HS-5 (cell line): ENCODE measurements at regions not wholly inside any gene's neighbourhood (a gene's known extent, or its start where the extent isn't known, plus 50 kb on each side); places are given as distances from the start of the nearest gene placed in this dataset.
"Not testable (repeated sequence)": the region's sequence is repeated elsewhere in the genome, so short reads cannot be mapped to it uniquely, and the experiment has no call there.

ENCODE experiments used
- DNase-seq: peaks from one replicate; pipeline ENCODE4 v3.0.0-alpha.2; 2012; ENCODE audit warnings: low read depth

DNA sequence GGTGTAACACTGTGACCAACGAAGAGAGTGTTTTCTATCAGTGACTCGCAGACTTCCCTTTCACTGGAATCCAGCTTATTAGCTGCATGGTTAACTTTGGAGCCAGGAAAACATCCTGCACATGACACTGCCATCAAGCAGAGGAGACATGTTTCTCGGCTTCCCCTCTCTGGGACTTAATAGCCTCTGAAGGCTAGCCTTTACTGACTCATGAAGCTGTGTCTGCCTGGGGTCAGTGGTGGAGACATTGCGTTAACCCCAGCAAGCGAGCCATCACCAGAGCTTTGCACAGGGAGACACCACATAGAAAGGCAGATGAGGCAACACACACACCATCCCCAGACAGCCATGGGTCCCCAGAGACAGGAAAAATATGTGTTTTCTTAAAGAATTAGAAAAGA is 126.9 kb upstream of the PRICKLE1 start:
- DNase-seq = no peak

GRCh38 chr12:42713566-42713965 is 124.0 kb upstream of the PRICKLE1 start:
- DNase-seq = not testable (repeated sequence)

GRCh38 chr12:42708374-42708773 is 118.8 kb upstream of the PRICKLE1 start:
- DNase-seq = not testable (repeated sequence)

- DNase-seq = no peak
Measured at GRCh38 chr12:42707312-42708226, 118.0 kb upstream of the PRICKLE1 start.

- no peak for DNase-seq
Measured at GRCh38 chr12:42706321-42706720, 116.8 kb upstream of the PRICKLE1 start.

GRCh38 chr12:42705863-42706262 is 116.3 kb upstream of the PRICKLE1 start:
- DNase-seq = no peak

DNA sequence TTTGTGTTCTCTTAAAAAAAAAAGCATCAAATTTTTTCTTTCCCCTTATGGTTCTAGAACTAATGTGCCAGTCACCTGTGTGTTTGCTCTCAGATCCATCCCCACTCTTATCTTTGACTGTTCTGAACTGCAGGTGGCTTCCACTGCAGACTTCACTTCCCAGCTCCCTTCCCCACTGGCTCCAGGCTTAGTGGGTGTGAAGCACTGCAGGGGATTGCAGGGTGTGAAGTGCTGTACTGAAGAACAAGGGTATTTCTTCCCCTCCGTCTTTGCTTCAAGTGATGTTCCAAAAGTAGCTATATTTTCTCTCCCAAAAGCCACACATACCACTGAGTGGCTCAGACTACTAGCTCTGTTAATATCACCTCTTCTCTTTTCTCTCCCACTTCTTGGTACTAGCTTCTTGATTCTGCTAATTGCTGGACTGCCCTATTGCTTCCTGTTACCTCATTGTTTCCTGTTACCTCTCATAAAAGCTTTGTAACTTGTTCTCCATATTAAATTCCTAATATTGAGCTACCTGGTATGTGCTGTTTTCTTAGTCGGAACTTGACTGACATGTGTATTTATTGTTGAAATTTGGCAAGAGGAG is 115.4 kb upstream of the PRICKLE1 start:
- DNase-seq = no peak

GRCh38 chr12:42704340-42704739 is 114.8 kb upstream of the PRICKLE1 start:
- no peak for DNase-seq

- no peak for DNase-seq
Measured at GRCh38 chr12:42701084-42701483, 111.5 kb upstream of the PRICKLE1 start.

DNA sequence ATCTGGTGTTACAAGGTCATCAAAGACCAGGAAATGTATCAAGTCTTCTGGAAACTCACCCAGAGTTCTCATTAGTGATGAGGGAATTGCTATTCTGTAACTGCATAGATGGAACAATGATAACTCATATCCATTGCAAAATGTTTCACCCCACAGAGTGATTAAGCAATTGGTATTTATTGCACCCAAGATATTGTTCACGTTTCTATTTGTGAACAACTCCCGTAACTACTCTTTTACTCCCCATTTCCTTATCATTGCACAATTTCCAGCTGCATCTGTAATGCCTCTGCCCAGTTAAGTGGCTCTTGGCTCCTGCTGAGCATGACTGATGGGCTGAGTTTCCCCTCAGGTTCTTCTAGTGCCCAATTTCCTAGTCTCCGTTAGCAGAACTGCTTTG is 108.7 kb upstream of the PRICKLE1 start:
- DNase-seq = peak; percentile 44

- no peak for DNase-seq
Measured at GRCh38 chr12:42696406-42697149, 107.0 kb upstream of the PRICKLE1 start.

GRCh38 chr12:42695490-42695995 is 106.0 kb upstream of the PRICKLE1 start:
- no peak for DNase-seq

- no peak for DNase-seq
Measured at GRCh38 chr12:42692749-42693148, 103.2 kb upstream of the PRICKLE1 start.

- no peak for DNase-seq
Measured at GRCh38 chr12:42691991-42692557, 102.5 kb upstream of the PRICKLE1 start.

GRCh38 chr12:42690264-42690663 is 100.7 kb upstream of the PRICKLE1 start:
- no peak for DNase-seq

GRCh38 chr12:42689699-42690098 is 100.2 kb upstream of the PRICKLE1 start:
- no peak for DNase-seq

DNA sequence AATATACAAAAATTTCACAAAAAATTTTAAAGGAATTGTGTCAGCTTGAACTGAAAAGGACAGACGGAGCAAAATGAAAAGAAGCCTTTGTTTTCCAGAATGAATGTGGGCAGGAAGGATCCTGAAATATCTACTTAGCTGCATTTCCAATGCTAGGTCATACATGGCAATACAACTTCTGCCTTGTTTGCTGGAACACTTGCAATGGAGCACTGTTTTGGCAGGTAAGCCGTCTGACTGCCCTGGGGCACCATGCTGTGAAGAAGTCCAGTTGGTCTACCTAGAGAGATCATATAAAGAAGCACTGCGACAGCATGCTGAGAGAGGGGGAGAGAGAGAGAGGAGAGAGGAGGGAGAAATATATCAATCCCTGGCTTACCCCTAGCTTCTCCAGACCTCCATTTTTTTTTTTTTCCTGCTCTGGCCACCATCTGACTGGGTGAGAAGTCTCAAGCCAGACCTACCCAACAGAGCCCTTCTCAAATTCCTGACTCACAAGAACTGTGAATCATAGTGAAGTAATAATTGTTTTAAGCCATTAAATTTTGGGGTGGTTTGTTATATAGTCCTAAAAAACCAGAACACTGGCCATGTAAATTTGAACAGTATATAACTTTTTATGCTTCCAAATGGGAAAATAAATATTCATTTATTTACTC is 97.1 kb upstream of the PRICKLE1 start:
- no peak for DNase-seq

GRCh38 chr12:42684802-42685071 is 95.2 kb upstream of the PRICKLE1 start:
- no peak for DNase-seq

GRCh38 chr12:42683933-42684801 is 94.6 kb upstream of the PRICKLE1 start:
- no peak for DNase-seq

DNA sequence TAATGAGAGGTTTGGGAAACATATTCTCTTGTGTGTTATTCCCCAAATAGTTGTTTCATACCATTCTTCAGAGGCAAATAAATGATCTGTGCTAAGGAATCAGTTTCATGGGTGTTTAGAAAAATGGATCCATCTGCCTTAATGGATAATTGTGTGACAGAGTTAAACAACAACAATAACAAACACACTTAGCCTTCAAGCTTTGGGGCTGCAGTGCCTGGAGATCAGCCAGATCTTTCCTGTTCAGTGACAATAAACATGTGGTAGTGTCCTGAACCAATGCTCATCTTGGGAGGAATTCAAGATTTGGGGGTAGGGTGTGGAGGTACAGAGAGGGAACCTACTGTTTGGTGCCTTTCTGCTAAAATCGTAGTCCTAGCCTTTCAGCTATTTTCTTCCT is 93.7 kb upstream of the PRICKLE1 start:
- no peak for DNase-seq

DNA sequence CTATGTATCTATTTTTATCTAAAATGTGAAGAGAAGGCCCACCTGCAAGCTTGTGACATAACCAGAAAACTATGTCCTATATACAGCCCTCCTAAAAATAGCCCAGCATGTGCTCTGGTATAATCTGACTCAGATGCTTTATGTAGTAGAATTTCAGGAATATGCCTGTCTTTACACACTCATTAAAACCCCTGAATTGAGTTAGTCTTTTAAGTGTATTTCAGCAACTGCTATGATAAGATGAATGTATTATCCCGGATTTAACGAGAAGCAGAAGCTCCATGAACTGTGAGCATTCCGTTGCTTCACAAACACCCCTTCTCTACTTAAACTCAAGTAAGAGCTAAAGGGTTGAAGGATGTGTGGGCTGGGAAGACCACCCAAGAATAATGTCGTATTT is 89.9 kb upstream of the PRICKLE1 start:
- no peak for DNase-seq
